ENCODE measurements at regions not wholly inside any gene's neighbourhood (a gene's known extent, or its start where the extent isn't known, plus 50 kb on each side); places are given as distances from the start of the nearest gene placed in this dataset.

GRCh38 chr15:84099181-84099580 lies 136.4 kb upstream of the GOLGA6L4 start:
- POLR2A ChIA-PET (ENCODE audit: unreplicated experiment) = no interaction called here
- no peak overlapping the region for H3K27ac ChIP-seq (ENCODE audit: insufficient read depth, low read length)
- in situ Hi-C loops (cut with MboI; ENCODE audit: low sequenced_read_pairs) = no loop called here

More at GRCh38 chr15:84099181-84099580, 136.4 kb upstream of the GOLGA6L4 start:
- Histone ChIP-seq H2BK15ac (ENCODE audit: low read depth, low read length) (no peak overlapping the region), H2AFZ (replicated peaks; ENCODE audit: low read length, poor library complexity) (no peak overlapping the region), H2BK20ac (ENCODE audit: low read depth, low read length) (no peak overlapping the region), H3K79me1 (ENCODE audit: low read depth in 1 of 2, low read length in 2 of 2) (no peaks in the 10 kb centered on the region), H4K91ac (ENCODE audit: insufficient read depth, low read depth, low read length) (no peak overlapping the region), H2BK5ac (ENCODE audit: low read depth, low read length, poor library complexity, severe bottlenecking) (no peak overlapping the region), H3K36me3 (ENCODE audit: control insufficient read depth, insufficient read depth, low read length) (no peaks in the 10 kb centered on the region), H3K9me1 (ENCODE audit: insufficient read depth, low read length) (no peaks in the 10 kb centered on the region), H3K56ac (ENCODE audit: extremely low read depth, insufficient read depth, low read length) (no peak overlapping the region), H3K23ac (ENCODE audit: low read depth, low read length) (no peak overlapping the region), H2BK120ac (ENCODE audit: low read depth, low read length) (no peak overlapping the region), H3K18ac (ENCODE audit: low read depth, low read length) (no peak overlapping the region), H3K9me3 (ENCODE audit: control insufficient read depth, insufficient read depth, low read length) (no peaks in the 10 kb centered on the region), H3K27me3 (ENCODE audit: control insufficient read depth, insufficient read depth, low read length) (no peaks in the 10 kb centered on the region), H3K4ac (ENCODE audit: low read depth, low read length) (no peak overlapping the region), H2AK9ac (replicated peaks; ENCODE audit: low read depth, low read length, poor library complexity) (no peak overlapping the region), H3K14ac (replicated peaks; ENCODE audit: low read depth, low read length) (no peak overlapping the region), H3K9ac (ENCODE audit: low read depth, low read length) (no peak overlapping the region), H3K4me3 (ENCODE audit: insufficient read depth, low read depth, low read length) (no peak overlapping the region), H4K5ac (ENCODE audit: low read depth, low read length) (no peak overlapping the region), H3K4me2 (ENCODE audit: low read depth, low read length) (no peak overlapping the region), H4K8ac (ENCODE audit: low read depth in 2 of 2, low read length in 2 of 2) (no peak overlapping the region), H3K4me1 (ENCODE audit: control insufficient read depth, insufficient read depth, low read length) (no peaks in the 10 kb centered on the region), H4K20me1 (ENCODE audit: insufficient read depth, low read length) (no peaks in the 10 kb centered on the region), H2AK5ac (ENCODE audit: low read depth, low read length) (no peak overlapping the region)
- BruUV-seq (replicated peaks) = no TSS peak
- no peak for TF ChIP-seq MAZ (IDR thresholded peaks at IDR 0.05; ENCODE audit: borderline replicate concordance, low read depth, low read length)
- TF ChIP-seq, protein P1, sequence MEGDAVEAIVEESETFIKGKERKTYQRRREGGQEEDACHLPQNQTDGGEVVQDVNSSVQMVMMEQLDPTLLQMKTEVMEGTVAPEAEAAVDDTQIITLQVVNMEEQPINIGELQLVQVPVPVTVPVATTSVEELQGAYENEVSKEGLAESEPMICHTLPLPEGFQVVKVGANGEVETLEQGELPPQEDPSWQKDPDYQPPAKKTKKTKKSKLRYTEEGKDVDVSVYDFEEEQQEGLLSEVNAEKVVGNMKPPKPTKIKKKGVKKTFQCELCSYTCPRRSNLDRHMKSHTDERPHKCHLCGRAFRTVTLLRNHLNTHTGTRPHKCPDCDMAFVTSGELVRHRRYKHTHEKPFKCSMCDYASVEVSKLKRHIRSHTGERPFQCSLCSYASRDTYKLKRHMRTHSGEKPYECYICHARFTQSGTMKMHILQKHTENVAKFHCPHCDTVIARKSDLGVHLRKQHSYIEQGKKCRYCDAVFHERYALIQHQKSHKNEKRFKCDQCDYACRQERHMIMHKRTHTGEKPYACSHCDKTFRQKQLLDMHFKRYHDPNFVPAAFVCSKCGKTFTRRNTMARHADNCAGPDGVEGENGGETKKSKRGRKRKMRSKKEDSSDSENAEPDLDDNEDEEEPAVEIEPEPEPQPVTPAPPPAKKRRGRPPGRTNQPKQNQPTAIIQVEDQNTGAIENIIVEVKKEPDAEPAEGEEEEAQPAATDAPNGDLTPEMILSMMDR (conservative IDR thresholded peaks at IDR 0.05; ENCODE audit: low read depth, low read length) = no peak
- no peak for TF ChIP-seq POLR2A (IDR thresholded peaks at IDR 0.05; ENCODE audit: low read depth, low read length)
- no peak for TF ChIP-seq MAFK (IDR thresholded peaks at IDR 0.05; ENCODE audit: low read depth, low read length)
- TF ChIP-seq BHLHE40 (IDR thresholded peaks at IDR 0.05; ENCODE audit: low read depth, low read length) = no peak
- dilution Hi-C loops (cut with HindIII; ENCODE audit: low sequenced_read_pairs, unreplicated experiment) = no loop called here
- DNase-seq = no peak
- intact Hi-C loops (cut with micrococcal nuclease) = no loop called here
- CTCF ChIA-PET = no interaction called here
- no CpG with 5 or more reads among the region's 1 CpG for whole genome bisulfite sequencing, 2 experiments (ENCODE audit: extremely low coverage in 2 of 2, insufficient read length in 1 of 2)
- ATAC-seq (ENCODE audit: low read depth) = no peak
